H1 (cell line): ENCODE measurements at regions not wholly inside any gene's neighbourhood (a gene's known extent, or its start where the extent isn't known, plus 50 kb on each side); places are given as distances from the start of the nearest gene placed in this dataset.

Experiments used
- CTCF ChIA-PET: fragments of 300-600 bp; sonication (Branson Sonifier 250); formaldehyde crosslinking; loops from one replicate; lab custom pipeline; 2021; ENCODE audit not compliant: partially characterized antibody; lab: Charles Lee
- POLR2A ChIA-PET: fragments of 300-600 bp; sonication (Branson Sonifier 250); formaldehyde crosslinking; loops from one replicate; lab custom pipeline; 2021; ENCODE audit warnings: inconsistent platforms; ENCODE audit not compliant: partially characterized antibody; lab: Charles Lee
- DNase-seq, 2 experiments: peaks; one replicate each; pipeline versions ENCODE4 v3.0.0 to v3.0.0-alpha.2; 2010 to 2022; ENCODE audit warnings: low spot score in 2 of 2, low read depth in 1 of 2, mixed read lengths in 1 of 2
- FAIRE-seq: peaks from 2 replicates; lab custom pipeline; 2011; peaks lifted over from hg19 to GRCh38; lab: Jason Lieb, UNC
- H2AFZ ChIP-seq: 2 replicates; pipeline ENCODE4 v1.8.1; 2012; ENCODE audit warnings: low read length, inconsistent platforms
- H2AK5ac ChIP-seq: 2 replicates; pipeline ENCODE4 v1.6.1; 2013; ENCODE audit warnings: low read depth, low read length
- H2BK120ac ChIP-seq: replicated peaks from 2 replicates; pipeline ENCODE3; 2013; ENCODE audit warnings: low read depth, low read length, inconsistent platforms
- H2BK12ac ChIP-seq: 2 replicates; pipeline ENCODE4 v1.6.1; 2013; ENCODE audit warnings: low read depth, low read length
- H2BK15ac ChIP-seq: 2 replicates; pipeline ENCODE4 v1.6.1; 2013; ENCODE audit warnings: low read length
- H2BK20ac ChIP-seq: 2 replicates; pipeline ENCODE4 v1.6.1; 2013; ENCODE audit warnings: low read length
- H2BK5ac ChIP-seq: 2 replicates; pipeline ENCODE4 v1.6.1; 2013; ENCODE audit warnings: low read depth, low read length
- H3K14ac ChIP-seq: 2 replicates; pipeline ENCODE4 v1.6.1; 2013; ENCODE audit warnings: inconsistent platforms; ENCODE audit not compliant: insufficient read length
- H3K18ac ChIP-seq: 2 replicates; pipeline ENCODE4 v1.6.1; 2013; ENCODE audit warnings: low read length; ENCODE audit errors: extremely low read depth
- H3K23ac ChIP-seq: 2 replicates; pipeline ENCODE4 v1.6.1; 2013; ENCODE audit warnings: inconsistent platforms; ENCODE audit not compliant: insufficient read length
- H3K23me2 ChIP-seq: 2 replicates; pipeline ENCODE4 v1.6.1; 2013; ENCODE audit warnings: low read depth, low read length
- H3K27ac ChIP-seq: 2 replicates; pipeline ENCODE4 v1.6.1; 2011; ENCODE audit warnings: low read depth, low read length, inconsistent platforms
- H3K27me3 ChIP-seq, 4 experiments: replicated peaks in 1 of 4; 1 replicate in 1 of 4; 2 replicates in 3 of 4; pipeline versions ENCODE4 v1.6.1 to v1.8.1; 2011 to 2013; ENCODE audit warnings: low read length in 3 of 4, mild to moderate bottlenecking in 3 of 4, inconsistent platforms in 2 of 4, mixed read lengths in 2 of 4, moderate library complexity in 1 of 4; ENCODE audit not compliant: control insufficient read depth in 3 of 4, insufficient read depth in 3 of 4; ENCODE audit errors: extremely low read depth in 1 of 4
- H3K36me3 ChIP-seq, 4 experiments: 2 replicates each; pipeline versions ENCODE4 v1.6.1 to v1.8.1; 2011 to 2013; ENCODE audit warnings: mild to moderate bottlenecking in 4 of 4, low read length in 3 of 4, moderate library complexity in 2 of 4, control low read depth in 1 of 4, inconsistent platforms in 1 of 4; ENCODE audit not compliant: insufficient read depth in 4 of 4, control insufficient read depth in 2 of 4
- H3K4ac ChIP-seq: replicated peaks from 2 replicates; pipeline ENCODE3; 2013; ENCODE audit warnings: low read length, low read depth, mixed read lengths, inconsistent platforms; ENCODE audit not compliant: insufficient read length
- H3K4me1 ChIP-seq, 4 experiments: replicated peaks in 1 of 4; 1 replicate in 1 of 4; 2 replicates in 3 of 4; pipeline versions ENCODE4 v1.6.1 to v1.8.1; 2011 to 2013; ENCODE audit warnings: low read length in 3 of 4, inconsistent platforms in 2 of 4, mixed read lengths in 1 of 4; ENCODE audit not compliant: insufficient read depth in 4 of 4, control insufficient read depth in 3 of 4
- H3K4me2 ChIP-seq, 2 experiments: 2 replicates each; pipeline versions ENCODE4 v1.6.1 to v1.8.1; 2011 to 2013; ENCODE audit warnings: low read depth in 2 of 2, low read length in 2 of 2, control low read depth in 1 of 2, inconsistent platforms in 1 of 2, mild to moderate bottlenecking in 1 of 2; ENCODE audit not compliant: insufficient read depth in 1 of 2
- H3K4me3 ChIP-seq, 4 experiments: fragments of 200-600, 300-600 bp in 1 of 4; sonication (generic), shearing (Covaris generic), sonication (Bioruptor Twin) in 1 of 4; 2 replicates each; pipeline versions ENCODE4 v1.5.1 to v1.8.1; 2011 to 2016; ENCODE audit warnings: low read length in 4 of 4, low read depth in 3 of 4, control low read depth in 2 of 4, inconsistent platforms in 2 of 4, mild to moderate bottlenecking in 2 of 4, mixed read lengths in 1 of 4, moderate library complexity in 1 of 4; ENCODE audit not compliant: insufficient read depth in 2 of 4; ENCODE audit errors: extremely low read depth in 1 of 4
- H3K56ac ChIP-seq: replicated peaks from 2 replicates; pipeline ENCODE3; 2013; ENCODE audit warnings: low read depth, mild to moderate bottlenecking, mixed read lengths, low read length, inconsistent platforms; ENCODE audit not compliant: insufficient read length
- H3K79me1 ChIP-seq: 2 replicates; pipeline ENCODE4 v1.6.1; 2013; ENCODE audit warnings: low read depth, low read length, control low read depth
- H3K79me2 ChIP-seq, 2 experiments: 2 replicates each; pipeline versions ENCODE4 v1.6.1 to v1.8.1; 2012 to 2013; ENCODE audit warnings: low read length in 2 of 2, mild to moderate bottlenecking in 2 of 2, inconsistent platforms in 1 of 2; ENCODE audit not compliant: insufficient read depth in 2 of 2, control insufficient read depth in 1 of 2
- H3K9ac ChIP-seq, 4 experiments: replicated peaks in 1 of 4; 1 replicate in 1 of 4; 2 replicates in 3 of 4; pipeline versions ENCODE4 v1.6.1 to v1.8.1; 2011 to 2013; ENCODE audit warnings: low read depth in 3 of 4, low read length in 3 of 4, control low read depth in 2 of 4, mild to moderate bottlenecking in 2 of 4, moderate library complexity in 2 of 4, inconsistent platforms in 1 of 4; ENCODE audit errors: extremely low read depth in 1 of 4
- H3K9me3 ChIP-seq, 2 experiments: 2 replicates each; pipeline versions ENCODE4 v1.6.1 to v1.8.1; 2012 to 2013; ENCODE audit warnings: mild to moderate bottlenecking in 2 of 2, moderate library complexity in 2 of 2, control low read depth in 1 of 2, inconsistent platforms in 1 of 2, low read depth in 1 of 2, low read length in 1 of 2, mixed read lengths in 1 of 2; ENCODE audit not compliant: insufficient read depth in 2 of 2
- H4K20me1 ChIP-seq, 2 experiments: replicated peaks in 1 of 2; 2 replicates each; pipeline versions ENCODE3 to v1.8.1; 2011 to 2013; ENCODE audit warnings: inconsistent platforms in 2 of 2, low read length in 2 of 2, mild to moderate bottlenecking in 1 of 2; ENCODE audit not compliant: insufficient read depth in 2 of 2, control insufficient read depth in 1 of 2
- H4K5ac ChIP-seq: 2 replicates; pipeline ENCODE4 v1.6.1; 2013; ENCODE audit warnings: low read length, low read depth, mixed read lengths, inconsistent platforms; ENCODE audit not compliant: insufficient read length
- H4K8ac ChIP-seq: 2 replicates; pipeline ENCODE4 v1.8.0; 2013; ENCODE audit warnings: mild to moderate bottlenecking, moderate library complexity, low read length, inconsistent platforms; ENCODE audit not compliant: insufficient read depth; ENCODE audit errors: extremely low read depth
- H4K91ac ChIP-seq: replicated peaks from 2 replicates; pipeline ENCODE3; 2013; ENCODE audit warnings: low read length, mixed read lengths, inconsistent platforms; ENCODE audit not compliant: insufficient read length
- EZH2 ChIP-seq: fragments of 200-600 bp; sonication (generic); IDR thresholded peaks from 2 replicates; pipeline ENCODE4 v1.7.1; 2012; ENCODE audit warnings: low read depth, mild to moderate bottlenecking, moderate library complexity, low read length, inconsistent platforms; ENCODE audit not compliant: severe bottlenecking
- HDAC6 ChIP-seq: IDR thresholded peaks from one replicate; pipeline ENCODE4 v1.7.1; 2012; ENCODE audit warnings: low read depth, mild to moderate bottlenecking, inconsistent platforms, low read length, moderate library complexity
- JUND ChIP-seq: IDR thresholded peaks from 2 replicates; pipeline ENCODE4 v1.6.1; 2011; ENCODE audit warnings: mild to moderate bottlenecking, improper control_type of control experiment, low read length
- NRF1 ChIP-seq: IDR thresholded peaks from 2 replicates; pipeline ENCODE4 v1.6.1; 2011; ENCODE audit warnings: mild to moderate bottlenecking, low read depth, low read length, improper control_type of control experiment
- RAD21 ChIP-seq, 2 experiments: IDR thresholded peaks in 1 of 2; conservative IDR thresholded peaks in 1 of 2; 2 replicates each; pipeline ENCODE4 v1.6.1; 2011; ENCODE audit warnings: low read depth in 2 of 2, low read length in 2 of 2, improper control_type of control experiment in 1 of 2, inconsistent platforms in 1 of 2, mild to moderate bottlenecking in 1 of 2, moderate library complexity in 1 of 2
- RFX5 ChIP-seq: IDR thresholded peaks from 2 replicates; pipeline ENCODE4 v1.6.1; 2011; ENCODE audit warnings: low read depth, low read length, improper control_type of control experiment, borderline replicate concordance
- SAP30 ChIP-seq: fragments of 300-600 bp; sonication (generic); IDR thresholded peaks from 2 replicates; pipeline ENCODE4 v1.7.1; 2012; ENCODE audit warnings: low read length, moderate library complexity, mild to moderate bottlenecking, inconsistent platforms; ENCODE audit not compliant: insufficient read depth, insufficient replicate concordance
- TAF7 ChIP-seq: optimal IDR thresholded peaks from 2 replicates; pipeline ENCODE3; 2011; ENCODE audit warnings: low read depth, mild to moderate bottlenecking, inconsistent platforms, low read length, moderate library complexity, borderline replicate concordance
- WGBS, 2 experiments: shearing (Covaris generic) in 1 of 2; methylation state at CpG; one replicate each; pipeline versions ENCODE4 v1.1.6 to v1.1.7; 2013 to 2015; ENCODE audit warnings: low lambda C conversion rate in 2 of 2, mixed read lengths in 2 of 2, inconsistent platforms in 1 of 2, low coverage in 1 of 2, missing lambda C conversion rate in 1 of 2; ENCODE audit not compliant: insufficient replicate concordance in 2 of 2, insufficient coverage in 1 of 2, insufficient read length in 1 of 2; ENCODE audit errors: extremely low coverage in 1 of 2, missing lambda C conversion rate in 1 of 2; 5-methylcytosine and 5-hydroxymethylcytosine counted together

DNA sequence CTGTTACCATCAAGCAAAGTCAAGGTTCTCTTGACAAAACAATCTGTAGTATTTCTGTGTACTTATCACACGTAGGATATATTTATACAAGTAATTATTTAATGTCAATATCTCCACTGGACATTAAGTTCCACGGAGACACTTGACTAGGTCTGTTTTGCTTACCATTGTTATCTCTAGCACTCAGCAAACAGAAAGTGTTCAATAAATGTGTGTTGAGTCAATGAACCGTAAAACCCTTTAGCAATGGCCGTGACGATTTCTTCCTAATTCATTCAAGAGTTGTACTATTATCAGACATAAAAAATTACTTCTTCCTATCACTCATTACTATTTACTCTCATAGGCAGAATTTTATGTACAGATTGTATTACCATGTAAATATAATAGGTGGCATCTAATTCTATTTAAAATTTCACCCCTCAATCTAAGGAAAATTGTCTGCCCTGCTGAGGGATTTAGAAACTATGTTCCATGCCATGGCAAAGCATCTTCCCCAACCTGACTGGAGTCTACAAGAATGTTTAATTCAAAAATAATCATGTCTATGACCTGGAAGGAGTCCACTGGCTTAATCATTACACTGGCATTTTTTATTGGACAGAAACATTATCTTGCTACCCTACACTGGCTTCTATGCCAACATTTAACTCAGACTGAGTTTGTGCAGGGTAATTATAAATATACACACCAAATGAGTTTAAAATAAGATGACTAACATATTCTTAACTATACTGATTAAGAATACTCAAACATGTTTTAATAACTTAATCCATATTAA, 301.9 kb downstream of the ZEB2 start:
- Histone ChIP-seq H3K27ac (no peak overlapping the region), H3K9me3 (no peaks in the 10 kb centered on the region), H4K20me1 (no peaks in the 10 kb centered on the region), H3K4ac (no peak overlapping the region), H3K56ac (no peak overlapping the region), H2AK5ac (no peak overlapping the region), H4K91ac (no peak overlapping the region), H3K23me2 (no peaks in the 10 kb centered on the region), H3K4me1 (no peaks in the 10 kb centered on the region; a peak in 1 of 7 replicates), H3K4me3 (no peak overlapping the region), H2BK20ac (no peak overlapping the region), H2BK5ac (no peak overlapping the region), H3K79me2 (no peaks in the 10 kb centered on the region), H3K18ac (no peak overlapping the region), H2AFZ (no peak overlapping the region), H3K23ac (no peak overlapping the region), H4K5ac (no peak overlapping the region), H3K14ac (no peak overlapping the region), H3K36me3 (no peaks in the 10 kb centered on the region), H2BK120ac (no peak overlapping the region), H4K8ac (no peak overlapping the region), H2BK12ac (no peak overlapping the region), H3K27me3 (no peaks in the 10 kb centered on the region), H3K79me1 (no peaks in the 10 kb centered on the region), H3K4me2 (no peak overlapping the region), H2BK15ac (no peak overlapping the region), H3K9ac (no peak overlapping the region)
- POLR2A ChIA-PET: no interaction called here
- no peak for DNase-seq
- FAIRE-seq: no peak
- WGBS, 2 experiments: 96% methylated on average over 5 of the region's 5 CpGs; no CpG with 5 or more reads in 1 of the 2 experiments
- CTCF ChIA-PET: no interaction called here
- TF ChIP-seq SAP30 (no peak), RAD21 (IDR thresholded peaks at IDR 0.05 in 1 of 2, conservative IDR thresholded peaks at IDR 0.05 in 1 of 2; ENCODE audit: low read depth in 2 of 2, low read length in 2 of 2) (no peak), JUND (no peak), NRF1 (no peak), TAF7 (no peak), HDAC6 (no peak), RFX5 (no peak), EZH2 (no peak)
